MM.1S (cell line): ENCODE measurements at regions not wholly inside any gene's neighbourhood (a gene's known extent, or its start where the extent isn't known, plus 50 kb on each side); places are given as distances from the start of the nearest gene placed in this dataset.

Experiments
- EZH2phosphoT487 ChIP-seq: fragments of 300-600 bp; sonication (generic); IDR thresholded peaks from 2 replicates; pipeline ENCODE4 v1.6.1; 2018; ENCODE audit warnings: antibody characterized with exemption, low read length
- TF ChIP-seq, protein P1 (sequence below): fragments of 300-600 bp; sonication (generic); IDR thresholded peaks from 2 replicates; pipeline ENCODE4 v1.5.1; 2016; ENCODE audit warnings: antibody characterized with exemption, low read length, mixed read lengths

- TF ChIP-seq EZH2phosphoT487, result no peak
- TF ChIP-seq, protein P1, sequence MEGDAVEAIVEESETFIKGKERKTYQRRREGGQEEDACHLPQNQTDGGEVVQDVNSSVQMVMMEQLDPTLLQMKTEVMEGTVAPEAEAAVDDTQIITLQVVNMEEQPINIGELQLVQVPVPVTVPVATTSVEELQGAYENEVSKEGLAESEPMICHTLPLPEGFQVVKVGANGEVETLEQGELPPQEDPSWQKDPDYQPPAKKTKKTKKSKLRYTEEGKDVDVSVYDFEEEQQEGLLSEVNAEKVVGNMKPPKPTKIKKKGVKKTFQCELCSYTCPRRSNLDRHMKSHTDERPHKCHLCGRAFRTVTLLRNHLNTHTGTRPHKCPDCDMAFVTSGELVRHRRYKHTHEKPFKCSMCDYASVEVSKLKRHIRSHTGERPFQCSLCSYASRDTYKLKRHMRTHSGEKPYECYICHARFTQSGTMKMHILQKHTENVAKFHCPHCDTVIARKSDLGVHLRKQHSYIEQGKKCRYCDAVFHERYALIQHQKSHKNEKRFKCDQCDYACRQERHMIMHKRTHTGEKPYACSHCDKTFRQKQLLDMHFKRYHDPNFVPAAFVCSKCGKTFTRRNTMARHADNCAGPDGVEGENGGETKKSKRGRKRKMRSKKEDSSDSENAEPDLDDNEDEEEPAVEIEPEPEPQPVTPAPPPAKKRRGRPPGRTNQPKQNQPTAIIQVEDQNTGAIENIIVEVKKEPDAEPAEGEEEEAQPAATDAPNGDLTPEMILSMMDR, result no peak
Observed at GRCh38 chr7:152912511-152912910, 153.0 kb downstream of the ACTR3B start.
